ENCODE measurements at regions not wholly inside any gene's neighbourhood (a gene's known extent, or its start where the extent isn't known, plus 50 kb on each side); places are given as distances from the start of the nearest gene placed in this dataset.
"Not testable (repeated sequence)": the region's sequence is repeated elsewhere in the genome, so short reads cannot be mapped to it uniquely, and the experiment has no call there.

GRCh38 chr14:96688629-96689028 is 108.6 kb upstream of the VRK1 start:
- DNase-seq, result no peak

GRCh38 chr14:96690713-96691383 is 106.3 kb upstream of the VRK1 start:
- no peak for DNase-seq

- DNase-seq, result no peak
These were observed 103.8 kb upstream of the VRK1 start for GRCh38 chr14:96693252-96693820.

DNA sequence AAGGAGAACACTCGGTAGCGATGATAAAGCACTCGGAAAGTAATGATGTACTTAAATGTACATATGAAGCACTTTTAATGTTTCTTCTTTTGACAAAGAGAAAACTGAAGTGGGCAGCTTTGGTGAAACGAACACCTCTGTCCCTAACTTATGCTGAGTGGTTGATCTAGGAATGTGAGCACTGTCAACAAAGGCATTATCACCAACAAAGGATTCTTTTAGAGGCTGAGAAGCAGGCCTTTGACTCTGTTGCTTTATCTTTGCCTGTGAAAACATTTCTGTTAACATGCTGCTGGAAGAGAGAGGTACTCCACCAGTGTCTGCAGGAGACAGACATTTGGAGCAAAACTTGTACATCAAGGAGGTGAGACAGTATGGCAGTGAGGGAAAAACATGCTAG is 103.2 kb upstream of the VRK1 start:
- DNase-seq, result no peak

DNA sequence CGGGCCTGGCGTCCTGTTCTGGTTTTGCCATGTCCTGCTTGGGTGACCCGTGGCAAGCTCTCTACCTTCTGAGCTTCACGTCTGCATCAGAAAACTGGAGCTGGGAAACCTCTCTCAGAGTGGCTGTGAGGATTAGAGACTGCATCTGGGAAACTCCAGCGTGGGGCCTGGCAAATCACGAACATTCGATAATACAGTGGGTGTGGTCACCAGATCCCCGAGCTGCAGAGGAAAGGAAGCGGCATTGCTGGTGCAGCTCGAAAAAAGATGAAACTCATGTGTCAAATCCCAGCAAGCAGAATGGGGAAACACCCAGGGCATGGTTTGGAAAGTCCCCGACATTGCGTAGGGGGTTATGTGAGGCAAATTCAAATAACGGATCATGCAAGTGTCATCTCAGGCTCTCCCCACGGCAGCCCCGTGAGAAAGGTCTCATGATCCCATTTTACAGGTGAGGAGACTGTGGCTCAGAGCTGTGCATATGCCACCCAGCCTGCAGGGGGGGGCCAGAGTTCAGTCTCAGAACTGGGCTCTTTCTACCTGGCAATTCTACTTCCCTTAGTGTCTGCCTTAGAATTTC is 98.1 kb upstream of the VRK1 start:
- no peak for DNase-seq

DNA sequence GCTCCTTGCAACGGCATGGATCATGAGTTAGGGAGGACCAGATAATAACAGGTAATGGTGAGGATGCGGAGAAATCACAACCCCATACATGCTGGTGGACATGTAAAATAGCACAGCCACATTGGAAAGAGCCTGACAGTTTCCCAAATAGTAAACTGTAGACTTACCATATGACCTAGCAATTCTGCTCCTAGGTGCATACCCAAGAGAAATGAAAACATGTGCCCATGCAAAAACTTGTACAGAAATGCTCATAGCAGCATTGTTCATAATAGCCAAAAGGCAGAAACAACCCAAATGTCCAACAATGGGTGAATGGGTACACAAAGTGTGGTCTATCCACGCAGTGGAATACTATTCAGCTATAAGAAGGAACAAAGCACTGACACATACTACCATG is 97.5 kb upstream of the VRK1 start:
- no peak for DNase-seq

DNA sequence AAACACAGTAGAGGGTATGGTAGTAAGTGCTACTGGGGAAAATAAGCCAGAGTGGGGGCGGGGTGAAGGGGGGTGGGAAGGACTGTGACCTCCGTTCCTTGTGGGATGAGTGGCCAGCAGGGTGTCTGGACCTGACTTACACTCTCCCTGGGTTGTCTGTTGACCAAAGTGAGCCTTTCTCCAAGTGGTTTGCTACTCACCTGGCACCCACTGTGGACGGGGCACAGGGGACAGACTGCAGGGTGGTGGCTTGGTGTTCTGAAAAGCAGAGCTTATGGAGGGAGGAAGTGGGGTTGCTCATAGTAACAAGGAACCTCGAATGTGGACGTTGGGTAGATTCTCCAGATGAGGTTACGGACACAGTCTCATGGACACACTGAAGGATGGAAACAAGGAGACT is 94.4 kb upstream of the VRK1 start:
- no peak for DNase-seq

- no peak for DNase-seq
These were observed 91.6 kb upstream of the VRK1 start for GRCh38 chr14:96705422-96706092.

DNA sequence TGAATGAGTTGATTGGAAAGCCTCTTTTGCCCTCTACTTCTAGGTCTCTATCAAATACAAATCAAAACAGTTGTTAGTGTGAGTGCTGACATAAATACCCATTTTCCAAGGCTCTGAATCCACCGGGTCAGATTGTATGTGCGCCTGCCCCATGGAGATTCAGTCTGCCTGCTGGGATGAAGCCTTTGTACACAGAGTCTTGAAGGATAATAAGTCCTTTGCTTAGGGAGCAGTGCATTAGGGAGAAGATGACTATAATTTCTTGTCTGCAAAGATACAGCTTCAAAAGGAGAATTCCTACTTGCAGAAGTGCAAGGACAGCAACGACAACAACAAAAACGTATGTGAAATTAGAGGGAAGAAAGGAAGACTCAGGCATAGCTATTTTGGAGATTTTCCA is 90.3 kb upstream of the VRK1 start:
- no peak for DNase-seq

DNA sequence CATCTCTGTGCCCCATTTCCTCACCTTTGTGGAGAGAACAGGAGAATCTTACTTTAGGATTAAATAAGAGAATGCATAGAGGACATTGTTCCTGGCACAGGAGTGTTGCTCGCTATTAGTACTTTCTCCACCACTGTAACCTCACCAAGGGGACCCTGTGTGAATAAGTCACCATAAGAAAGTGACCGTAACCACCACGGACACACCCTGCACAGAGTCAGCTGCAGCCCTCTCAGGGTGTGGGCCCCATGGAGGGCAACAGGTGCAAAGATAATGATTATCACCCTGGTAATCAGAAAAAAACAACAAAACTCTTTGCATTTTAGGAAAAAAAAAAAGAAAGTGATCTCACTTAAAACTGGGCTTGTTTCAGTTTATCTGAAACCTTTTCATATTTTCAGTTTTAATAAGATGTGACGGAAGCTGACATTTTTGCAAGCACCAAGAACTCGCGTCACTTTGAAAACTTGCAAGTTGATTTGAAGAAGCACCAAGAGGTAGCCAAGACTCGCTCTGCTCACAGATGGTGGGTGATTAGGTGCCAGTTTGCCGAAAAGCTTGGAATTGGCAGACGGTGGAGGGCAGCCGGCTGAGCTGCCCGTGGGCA is 87.0 kb upstream of the VRK1 start:
- DNase-seq, result no peak

DNA sequence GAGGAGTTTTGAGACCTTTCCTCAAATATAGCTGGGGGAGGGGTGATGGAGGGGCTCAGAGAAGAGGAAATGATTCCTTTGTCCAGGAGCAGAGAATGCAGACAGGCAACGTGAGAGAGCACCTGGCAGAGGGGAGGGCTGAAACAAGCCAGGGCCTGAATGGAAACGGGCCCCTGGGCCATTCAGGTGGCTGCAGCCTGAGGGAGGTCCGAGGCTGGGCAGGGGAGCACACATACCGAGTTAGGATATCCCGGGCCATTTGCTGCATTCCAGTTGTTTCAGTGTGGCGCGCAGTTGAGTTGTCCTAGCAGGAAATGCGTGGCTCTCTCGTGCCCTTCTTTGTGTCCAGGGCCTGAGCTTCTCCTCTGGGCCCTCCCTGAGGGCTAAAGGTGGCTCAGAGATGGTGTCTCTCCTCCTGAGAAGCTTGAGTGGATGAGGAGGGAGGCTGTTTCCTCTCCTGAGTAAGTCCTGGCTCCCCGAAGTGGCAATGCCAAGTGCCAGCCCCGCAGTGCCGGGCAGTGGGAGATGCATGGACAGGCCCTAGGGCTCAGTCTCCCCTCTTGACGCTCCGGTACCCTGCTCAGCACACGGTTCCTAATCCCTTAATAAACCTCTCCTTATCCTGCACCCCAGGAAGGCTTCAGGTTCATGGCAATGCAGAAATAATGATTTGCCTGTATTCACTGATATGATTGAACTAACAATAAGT is 85.5 kb upstream of the VRK1 start:
- DNase-seq, result no peak

GRCh38 chr14:96713426-96713825 is 83.8 kb upstream of the VRK1 start:
- DNase-seq, result no peak

GRCh38 chr14:96714537-96714936 is 82.6 kb upstream of the VRK1 start:
- not testable (repeated sequence) for DNase-seq

- no peak for DNase-seq
These were observed 80.1 kb upstream of the VRK1 start for GRCh38 chr14:96717116-96717515.

DNA sequence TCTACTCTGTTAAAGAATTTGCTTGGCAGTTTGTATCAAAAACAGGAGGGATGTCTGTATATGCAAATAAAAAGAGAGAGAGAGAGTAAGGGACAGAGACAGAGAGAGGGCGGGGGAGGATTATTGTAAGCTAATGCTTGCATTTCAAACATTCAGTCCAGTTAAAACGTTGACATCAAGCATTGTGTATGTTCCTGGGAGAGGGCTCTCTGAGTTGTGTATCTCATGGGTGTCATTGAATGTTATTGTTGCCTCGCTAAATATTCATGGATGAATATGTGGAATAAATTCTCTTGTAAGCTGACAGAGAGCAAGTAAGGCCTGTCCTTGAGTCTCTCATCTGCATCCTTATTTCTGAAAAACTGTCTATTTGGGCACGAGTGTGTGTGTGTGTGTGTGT is 78.8 kb upstream of the VRK1 start:
- DNase-seq, result no peak

DNA sequence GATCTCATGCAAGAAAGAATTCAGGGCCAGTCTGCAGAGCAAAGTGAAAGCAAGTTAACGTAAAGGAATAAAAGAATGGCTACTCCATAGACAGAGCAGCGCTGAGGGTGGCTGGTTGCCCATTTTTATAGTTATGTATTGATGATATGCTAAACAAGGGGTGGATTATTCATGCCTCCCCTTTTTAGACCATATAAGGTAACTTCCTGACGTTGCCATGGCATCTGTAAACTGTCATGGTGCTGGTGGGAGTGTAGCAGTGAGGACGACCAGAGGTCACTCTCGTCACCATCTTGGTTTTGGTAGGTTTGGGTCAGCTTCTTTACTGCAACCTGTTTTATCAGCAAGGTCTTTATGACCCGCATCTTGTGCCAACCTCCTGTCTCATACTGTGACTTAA is 76.5 kb upstream of the VRK1 start:
- not testable (repeated sequence) for DNase-seq

DNA sequence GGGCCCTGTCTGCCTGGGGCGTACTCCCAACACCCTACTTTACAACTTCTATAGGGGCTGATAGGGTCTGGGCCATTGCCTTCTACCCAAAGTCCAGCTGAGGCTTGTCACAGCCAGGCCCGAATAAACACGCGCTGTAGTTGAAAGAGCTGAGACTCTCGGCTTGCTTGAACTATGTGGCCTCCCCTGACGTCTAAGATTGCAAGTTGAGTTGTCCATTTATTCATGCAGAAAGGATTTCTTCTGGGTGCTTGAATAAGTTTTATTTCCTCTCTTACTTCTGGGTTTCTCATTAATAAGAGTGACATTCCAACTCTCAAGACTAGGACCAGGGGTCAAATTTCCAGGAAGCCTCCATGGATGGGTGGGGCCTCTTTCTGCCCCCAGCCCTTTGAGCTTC is 74.4 kb upstream of the VRK1 start:
- no peak for DNase-seq

DNA sequence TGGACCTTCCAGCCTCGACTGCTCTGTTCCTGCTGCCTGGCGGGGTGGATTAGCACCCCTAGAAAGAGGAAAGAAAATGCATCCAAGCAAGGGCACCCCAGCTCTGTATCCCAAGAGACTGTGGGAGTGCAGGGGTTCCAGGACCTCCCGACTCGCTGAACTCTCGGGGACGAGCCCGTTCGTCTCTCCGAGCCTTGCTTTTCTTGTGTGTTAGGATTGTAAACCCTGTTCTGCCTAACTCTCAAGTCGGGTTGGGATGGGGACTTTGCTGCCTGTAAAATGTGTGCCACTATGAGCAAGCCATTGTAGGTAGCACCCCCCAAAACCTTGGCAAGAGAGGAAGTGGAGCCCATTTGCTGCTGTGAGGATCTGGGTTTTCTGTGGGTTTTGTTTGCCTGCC is 73.2 kb upstream of the VRK1 start:
- DNase-seq, result no peak

- DNase-seq, result no peak
These were observed 72.0 kb upstream of the VRK1 start for GRCh38 chr14:96725232-96725631.

- no peak for DNase-seq
These were observed 70.1 kb upstream of the VRK1 start for GRCh38 chr14:96727073-96727472.

GRCh38 chr14:96727491-96727890 is 69.7 kb upstream of the VRK1 start:
- no peak for DNase-seq

- DNase-seq, result no peak
These were observed 69.0 kb upstream of the VRK1 start for GRCh38 chr14:96727980-96728717.
